ENCODE measurements at regions not wholly inside any gene's neighbourhood (a gene's known extent, or its start where the extent isn't known, plus 50 kb on each side); places are given as distances from the start of the nearest gene placed in this dataset.
"Not testable (repeated sequence)": the region's sequence is repeated elsewhere in the genome, so short reads cannot be mapped to it uniquely, and the experiment has no call there.

- DNase-seq (ENCODE audit: low spot score), result no peak
Measured at GRCh38 chr18:77329651-77330050, 80.0 kb downstream of the GALR1 start.

GRCh38 chr18:77334876-77335275 lies 85.2 kb downstream of the GALR1 start:
- DNase-seq (ENCODE audit: low spot score), result no peak

DNA sequence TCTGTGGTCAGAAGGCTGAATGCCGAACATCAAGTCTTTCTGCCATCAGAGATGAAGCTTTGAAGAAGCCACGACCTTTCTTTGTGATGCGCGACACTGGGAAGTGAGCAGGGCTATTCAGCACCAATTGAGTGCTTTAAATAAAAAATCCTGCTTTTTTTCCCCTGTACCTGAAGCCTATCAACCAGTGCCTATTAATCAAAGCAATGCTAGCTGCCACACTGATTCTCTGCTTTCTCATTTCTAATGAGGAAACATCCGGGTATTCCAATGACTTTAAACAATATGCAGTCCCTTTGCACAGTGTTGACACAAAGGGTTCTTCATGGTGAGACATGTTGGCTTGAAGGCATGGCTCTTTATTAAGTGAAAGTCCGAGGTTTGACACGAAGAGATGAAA lies 88.0 kb downstream of the GALR1 start:
- DNase-seq (ENCODE audit: low spot score), result no peak

DNA sequence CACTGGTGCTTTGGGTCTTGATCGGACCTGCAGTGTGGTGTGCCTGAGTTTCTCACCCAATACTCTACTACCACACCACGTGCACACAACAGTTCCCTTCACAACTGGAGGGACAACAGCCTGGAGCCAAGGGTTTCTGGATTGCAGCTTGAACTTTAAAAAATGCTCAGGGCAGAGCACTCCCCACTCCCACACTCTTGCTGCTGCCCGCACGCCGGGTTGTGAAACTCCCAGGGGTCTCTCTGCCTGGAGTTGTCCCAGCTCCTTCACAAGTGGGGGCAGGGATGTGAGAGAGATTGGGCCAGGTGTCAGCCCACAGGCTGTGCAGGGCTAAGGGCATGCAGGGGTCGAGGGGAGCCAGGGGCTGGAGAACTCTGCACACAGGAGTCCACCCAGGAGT lies 89.4 kb downstream of the GALR1 start:
- DNase-seq (ENCODE audit: low spot score), result no peak

GRCh38 chr18:77339623-77340022 lies 90.0 kb downstream of the GALR1 start:
- no peak for DNase-seq (ENCODE audit: low spot score)

GRCh38 chr18:77340815-77341214 lies 91.2 kb downstream of the GALR1 start:
- no peak for DNase-seq (ENCODE audit: low spot score)

DNA sequence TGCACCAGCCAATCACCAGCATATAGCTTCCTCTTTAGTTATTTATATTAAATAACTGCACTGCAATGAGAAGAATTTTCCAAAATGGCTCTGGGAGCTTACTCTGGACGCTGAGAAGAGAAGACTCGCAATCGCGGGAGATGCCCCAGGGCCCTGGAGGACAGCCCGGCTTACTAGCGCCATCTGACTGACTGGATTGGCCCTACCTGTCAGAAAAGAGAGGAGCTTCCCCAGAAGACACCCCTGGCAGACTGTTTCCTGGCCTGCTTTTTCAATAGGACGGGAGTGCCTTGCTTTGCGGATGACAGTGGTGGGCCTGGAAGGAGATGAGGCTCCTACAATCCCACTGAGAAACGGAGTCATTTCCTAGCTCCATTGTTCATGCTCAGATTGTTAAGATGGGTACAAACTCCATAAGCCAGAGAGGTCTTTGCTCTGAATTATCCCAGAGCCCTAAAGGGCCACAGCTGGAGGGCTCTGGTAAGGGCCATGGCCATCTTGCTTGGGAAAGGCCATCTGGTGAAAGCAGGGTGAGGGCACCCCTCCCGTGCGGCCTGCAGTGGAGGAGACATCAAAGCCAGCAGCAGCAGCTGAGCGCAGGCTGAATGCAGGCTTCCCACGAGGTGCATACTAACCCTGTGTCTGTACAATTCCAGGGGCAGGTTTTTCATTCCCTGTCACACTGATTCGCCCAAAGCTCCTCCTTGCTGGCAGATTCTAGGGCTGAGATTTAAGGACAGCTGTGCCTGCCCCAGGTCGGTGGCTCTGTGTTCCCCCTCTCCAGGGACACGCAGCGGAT lies 92.1 kb downstream of the GALR1 start:
- no peak for DNase-seq (ENCODE audit: low spot score)

- no peak for DNase-seq (ENCODE audit: low spot score)
Measured at GRCh38 chr18:77342736-77343135, 93.1 kb downstream of the GALR1 start.

- no peak for DNase-seq (ENCODE audit: low spot score)
Measured at GRCh38 chr18:77343846-77344510, 94.3 kb downstream of the GALR1 start.

DNA sequence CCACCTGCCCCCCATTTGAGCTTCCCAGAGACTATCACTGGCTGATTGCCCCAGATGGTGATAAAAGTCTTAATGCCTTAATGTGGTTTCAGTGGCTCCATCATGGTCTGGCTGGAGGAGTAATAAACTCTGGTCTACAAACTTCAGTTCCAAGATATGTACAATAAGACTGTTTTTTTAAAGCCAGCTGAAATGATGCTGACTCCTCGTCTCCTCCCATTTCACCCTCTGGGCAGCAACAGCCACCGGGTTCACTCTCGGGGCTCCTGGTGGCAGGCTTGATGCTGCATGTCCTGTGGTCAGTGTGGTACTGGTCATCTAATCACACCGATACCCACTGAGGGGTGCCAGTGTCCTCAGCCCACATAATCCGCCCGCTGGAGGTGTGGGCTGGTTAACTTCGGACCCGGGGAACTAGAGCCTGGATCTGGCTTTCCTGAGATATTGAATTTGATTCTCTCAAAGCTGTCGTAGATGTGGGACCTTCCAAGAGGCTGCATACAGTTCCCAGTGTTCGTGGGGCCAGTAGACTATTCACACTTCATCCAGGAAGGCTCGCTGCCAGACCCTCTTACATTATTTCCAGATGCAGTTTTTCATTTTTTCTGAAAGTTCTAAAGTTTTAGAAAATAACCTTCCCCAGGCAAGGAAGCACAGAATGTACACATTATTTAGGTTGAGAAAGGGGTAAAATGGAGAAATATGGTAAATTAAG lies 95.3 kb downstream of the GALR1 start:
- no peak for DNase-seq (ENCODE audit: low spot score)

DNA sequence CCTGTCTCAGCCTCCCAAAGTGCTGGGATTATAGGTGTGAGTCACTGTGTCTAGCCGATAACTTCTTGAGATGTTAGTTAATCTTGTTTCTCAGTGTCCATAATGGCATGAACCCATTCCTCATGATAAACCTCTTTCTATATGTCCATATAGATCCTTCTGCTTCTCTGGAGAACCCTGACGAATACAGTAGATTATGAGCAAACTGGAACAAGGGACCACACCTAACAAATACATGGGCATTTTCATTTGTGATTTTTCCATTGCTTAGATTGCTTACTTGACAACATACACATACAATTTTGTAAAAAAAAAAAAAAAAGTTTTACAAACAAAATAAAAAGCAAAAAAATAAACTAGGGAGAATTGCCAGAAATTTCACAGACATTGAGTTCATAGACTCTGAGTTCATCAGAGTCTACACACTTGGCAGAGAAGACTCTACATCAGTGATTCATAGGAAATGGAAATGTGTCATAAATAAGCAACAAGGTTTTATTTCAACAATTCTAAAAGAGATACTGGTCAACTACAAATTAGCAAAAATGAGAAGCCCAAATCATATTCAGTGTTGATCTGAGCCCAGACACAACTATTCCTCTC lies 96.7 kb downstream of the GALR1 start:
- no peak for DNase-seq (ENCODE audit: low spot score)

GRCh38 chr18:77353349-77353748 lies 103.7 kb downstream of the GALR1 start:
- DNase-seq (ENCODE audit: low spot score), result not testable (repeated sequence)

- DNase-seq (ENCODE audit: low spot score), result no peak
Measured at GRCh38 chr18:77359561-77360314, 110.1 kb downstream of the GALR1 start.

DNA sequence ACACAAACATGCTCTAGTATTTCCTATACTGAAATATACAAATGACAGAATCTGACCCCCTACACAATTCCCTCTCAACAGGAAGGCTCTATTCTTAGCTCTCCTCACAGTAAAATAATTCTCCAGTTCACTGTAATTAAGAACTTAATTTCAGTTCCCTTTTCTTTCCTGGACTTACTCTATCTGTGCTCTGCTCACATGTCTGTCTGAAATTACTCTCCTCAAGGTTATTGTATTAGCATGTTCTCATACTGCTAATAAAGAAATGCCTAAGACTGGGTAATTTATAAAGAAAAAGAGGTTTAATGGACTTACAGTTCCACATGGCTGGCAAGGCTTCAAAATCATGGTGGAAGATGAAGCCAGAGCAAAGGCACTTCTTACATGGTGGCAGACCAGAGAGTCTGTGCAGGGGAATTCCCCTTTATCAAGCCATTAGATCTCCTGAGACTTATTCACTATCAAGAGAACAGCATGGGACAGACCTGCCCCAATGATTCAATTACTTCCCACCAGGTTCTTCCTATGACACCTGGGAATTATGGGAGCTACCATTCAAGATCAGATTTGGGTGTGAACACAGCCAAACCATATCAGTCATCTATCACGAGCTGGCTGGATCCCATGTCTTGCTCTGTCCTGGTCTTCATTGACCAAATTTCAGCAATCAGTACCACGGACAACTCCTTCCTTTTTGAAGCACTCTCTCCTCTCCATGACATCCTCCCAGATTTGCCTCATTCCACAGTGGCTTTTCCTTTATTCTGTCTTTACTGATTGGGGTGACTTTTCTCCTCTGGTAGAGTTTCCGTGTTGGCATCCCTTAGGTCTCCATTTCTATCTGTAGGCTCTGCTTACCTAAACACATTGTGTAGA lies 110.9 kb downstream of the GALR1 start:
- DNase-seq (ENCODE audit: low spot score), result no peak

- DNase-seq (ENCODE audit: low spot score), result no peak
Measured at GRCh38 chr18:77361382-77361781, 111.7 kb downstream of the GALR1 start.

GRCh38 chr18:77365667-77366066 lies 116.0 kb downstream of the GALR1 start:
- DNase-seq (ENCODE audit: low spot score), result no peak

GRCh38 chr18:77366067-77366719 lies 116.5 kb downstream of the GALR1 start:
- DNase-seq (ENCODE audit: low spot score), result no peak

DNA sequence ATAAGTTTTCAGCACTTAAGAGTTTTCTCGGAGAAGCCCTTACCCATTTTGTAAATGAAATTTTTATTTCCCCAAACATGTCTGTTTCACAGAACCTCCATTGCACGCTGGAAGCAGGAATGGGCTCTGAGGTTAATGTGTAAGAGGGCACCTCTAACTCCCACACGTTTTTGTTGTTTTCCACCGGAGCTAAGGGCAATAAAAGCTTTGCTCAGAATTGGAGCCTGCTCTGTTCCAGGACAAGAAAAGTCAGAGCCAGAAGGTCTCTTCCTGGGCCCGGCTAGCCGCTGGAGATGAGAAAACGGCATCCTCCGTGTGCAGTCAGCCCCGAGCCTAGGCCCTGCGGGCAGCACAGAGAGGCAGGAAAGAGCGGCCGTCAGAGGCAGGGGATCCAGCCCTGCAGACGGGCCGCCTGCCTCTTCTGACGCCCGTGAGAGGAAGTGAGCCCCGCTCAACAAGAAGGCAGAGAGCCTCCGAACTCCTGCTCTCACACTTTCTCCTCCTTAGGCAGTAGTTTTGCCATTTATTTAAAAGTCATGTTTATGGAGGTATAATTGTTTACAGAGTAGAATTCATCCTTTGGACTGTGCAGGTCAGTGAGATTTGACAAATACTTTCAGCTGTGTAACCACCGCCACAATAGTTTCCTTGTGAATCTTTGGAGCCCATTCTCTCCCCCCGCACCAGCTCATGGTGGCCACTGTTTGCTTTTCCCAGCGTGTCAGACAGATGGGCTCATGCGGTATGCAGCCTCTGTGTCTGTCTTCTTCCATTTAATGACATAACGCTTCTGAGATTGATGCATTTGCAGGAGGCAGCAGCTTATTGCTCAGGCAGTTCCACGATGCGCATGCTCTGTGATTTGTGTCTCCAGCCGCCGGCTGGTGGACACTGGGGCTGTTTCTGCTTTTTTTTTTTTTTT lies 117.3 kb downstream of the GALR1 start:
- DNase-seq (ENCODE audit: low spot score), result no peak

DNA sequence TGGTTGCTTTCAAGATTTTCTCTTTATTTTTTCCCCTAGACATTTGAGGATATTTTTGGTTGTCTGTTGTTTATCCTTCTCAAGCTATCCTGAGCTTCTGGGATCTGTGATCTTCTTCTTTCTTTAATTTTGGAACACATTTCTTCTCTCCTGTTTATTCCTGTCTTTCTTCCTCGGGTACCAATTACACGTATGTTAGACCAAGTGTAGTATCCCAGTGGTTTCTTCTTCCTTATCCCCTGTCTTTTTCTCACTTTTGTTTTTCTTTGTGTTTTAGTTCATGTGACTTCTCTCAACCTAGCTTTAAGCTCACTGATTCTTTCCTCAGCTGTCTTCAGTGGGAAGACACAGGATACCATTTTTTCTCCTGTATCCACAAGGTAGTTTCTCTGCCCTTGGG lies 120.0 kb downstream of the GALR1 start:
- DNase-seq (ENCODE audit: low spot score), result no peak
